GM12875 (cell line): ENCODE measurements at regions not wholly inside any gene's neighbourhood (a gene's known extent, or its start where the extent isn't known, plus 50 kb on each side); places are given as distances from the start of the nearest gene placed in this dataset.

ENCODE experiments used
- H3K4me3 ChIP-seq: one replicate; pipeline ENCODE4 v1.5.1; 2011; ENCODE audit warnings: low read depth, low read length, control low read depth
- TF ChIP-seq, protein P1 (sequence below): IDR thresholded peaks from 2 replicates; pipeline ENCODE4 v1.5.1; 2011; ENCODE audit warnings: low read depth, mild to moderate bottlenecking, control low read depth, inconsistent platforms, low read length, moderate library complexity, borderline replicate concordance; ENCODE audit not compliant: insufficient read depth

- H3K4me3 ChIP-seq, result no peak overlapping the region
- TF ChIP-seq, protein P1, sequence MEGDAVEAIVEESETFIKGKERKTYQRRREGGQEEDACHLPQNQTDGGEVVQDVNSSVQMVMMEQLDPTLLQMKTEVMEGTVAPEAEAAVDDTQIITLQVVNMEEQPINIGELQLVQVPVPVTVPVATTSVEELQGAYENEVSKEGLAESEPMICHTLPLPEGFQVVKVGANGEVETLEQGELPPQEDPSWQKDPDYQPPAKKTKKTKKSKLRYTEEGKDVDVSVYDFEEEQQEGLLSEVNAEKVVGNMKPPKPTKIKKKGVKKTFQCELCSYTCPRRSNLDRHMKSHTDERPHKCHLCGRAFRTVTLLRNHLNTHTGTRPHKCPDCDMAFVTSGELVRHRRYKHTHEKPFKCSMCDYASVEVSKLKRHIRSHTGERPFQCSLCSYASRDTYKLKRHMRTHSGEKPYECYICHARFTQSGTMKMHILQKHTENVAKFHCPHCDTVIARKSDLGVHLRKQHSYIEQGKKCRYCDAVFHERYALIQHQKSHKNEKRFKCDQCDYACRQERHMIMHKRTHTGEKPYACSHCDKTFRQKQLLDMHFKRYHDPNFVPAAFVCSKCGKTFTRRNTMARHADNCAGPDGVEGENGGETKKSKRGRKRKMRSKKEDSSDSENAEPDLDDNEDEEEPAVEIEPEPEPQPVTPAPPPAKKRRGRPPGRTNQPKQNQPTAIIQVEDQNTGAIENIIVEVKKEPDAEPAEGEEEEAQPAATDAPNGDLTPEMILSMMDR, result no peak
These were observed 1085.2 kb upstream of the ARRDC3 start for GRCh38 chr5:92468295-92468694.

- no peak overlapping the region for H3K4me3 ChIP-seq
- TF ChIP-seq, protein P1, result no peak
These were observed 1084.6 kb upstream of the ARRDC3 start for GRCh38 chr5:92467695-92468094.

DNA sequence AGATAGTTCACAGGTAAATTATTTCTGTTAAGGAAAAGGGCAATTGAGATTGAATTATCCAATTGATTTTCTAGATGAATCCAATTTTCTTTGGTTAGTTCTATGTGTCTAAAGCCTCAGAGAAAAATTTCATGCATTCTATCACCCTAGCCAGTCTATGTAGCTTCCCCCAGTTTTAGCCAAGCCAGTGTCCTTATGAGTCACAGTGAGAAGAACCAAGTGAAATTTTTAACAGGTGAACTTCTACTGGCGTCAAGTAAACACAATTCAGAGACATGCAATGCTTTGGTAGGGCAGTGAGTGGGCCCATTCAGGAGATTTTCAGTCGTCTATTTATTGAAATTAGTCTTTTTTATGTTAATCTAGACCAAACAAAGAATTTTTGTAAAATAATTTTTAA lies 1077.4 kb upstream of the ARRDC3 start:
- TF ChIP-seq, protein P1, result no peak
- H3K4me3 ChIP-seq, result no peak overlapping the region

DNA sequence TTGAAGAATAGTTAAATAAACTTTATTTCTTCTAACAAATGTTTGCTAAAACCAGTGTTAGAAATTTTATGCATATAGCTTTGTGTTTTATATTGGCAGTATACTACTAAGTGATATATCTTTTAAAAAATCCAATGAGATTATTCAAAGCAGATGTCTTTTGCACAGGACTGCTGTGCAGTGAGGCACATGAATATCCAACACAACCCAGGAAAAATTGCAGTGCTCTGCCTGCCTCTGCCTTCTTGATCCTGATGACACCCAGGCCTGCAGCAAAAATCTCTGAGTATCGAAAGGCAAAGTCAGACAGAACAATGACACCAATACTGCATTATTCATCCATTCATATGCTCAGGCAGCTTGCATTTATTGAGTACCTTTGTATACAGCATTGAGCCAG lies 1076.5 kb upstream of the ARRDC3 start:
- TF ChIP-seq, protein P1, result no peak

GRCh38 chr5:92455011-92455410 lies 1071.9 kb upstream of the ARRDC3 start:
- TF ChIP-seq, protein P1, result no peak
- no peak overlapping the region for H3K4me3 ChIP-seq

More for the DNA sequence above, 1076.5 kb upstream of the ARRDC3 start:
- H3K4me3 ChIP-seq, result no peak overlapping the region

GRCh38 chr5:92444888-92445287 lies 1061.8 kb upstream of the ARRDC3 start:
- TF ChIP-seq, protein P1, result no peak

DNA sequence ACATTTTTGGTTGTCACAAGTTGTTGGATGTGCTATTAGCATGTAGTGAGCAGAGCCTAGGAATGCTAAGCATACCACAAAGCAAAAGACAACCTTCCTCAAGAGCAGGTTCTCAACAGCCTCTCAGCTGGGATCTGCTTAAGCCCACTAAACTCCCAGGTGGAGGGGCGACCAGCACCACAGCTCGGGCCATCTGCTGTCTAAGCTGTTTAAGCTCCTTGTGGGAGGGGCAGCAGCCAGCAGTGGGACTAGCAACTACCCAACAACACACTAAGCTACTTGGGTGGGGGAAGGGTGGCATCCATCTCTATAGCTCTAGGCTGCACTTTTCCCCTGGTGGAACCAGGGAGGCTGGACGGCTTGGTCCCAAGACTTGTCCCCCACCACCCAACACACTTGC lies 1052.7 kb upstream of the ARRDC3 start:
- no peak overlapping the region for H3K4me3 ChIP-seq
- TF ChIP-seq, protein P1, result no peak

More at GRCh38 chr5:92444888-92445287, 1061.8 kb upstream of the ARRDC3 start:
- no peak overlapping the region for H3K4me3 ChIP-seq
